NCI-H1436 treated with DMSO at 0.1 percent for 48 hours (cell line): ENCODE measurements at regions not wholly inside any gene's neighbourhood (a gene's known extent, or its start where the extent isn't known, plus 50 kb on each side); places are given as distances from the start of the nearest gene placed in this dataset.
"Not testable (repeated sequence)": the region's sequence is repeated elsewhere in the genome, so short reads cannot be mapped to it uniquely, and the experiment has no call there.

ENCODE experiments used
- DNase-seq: peaks from one replicate; lab custom pipeline; 2025; lab: John Stamatoyannopoulos, UW

DNA sequence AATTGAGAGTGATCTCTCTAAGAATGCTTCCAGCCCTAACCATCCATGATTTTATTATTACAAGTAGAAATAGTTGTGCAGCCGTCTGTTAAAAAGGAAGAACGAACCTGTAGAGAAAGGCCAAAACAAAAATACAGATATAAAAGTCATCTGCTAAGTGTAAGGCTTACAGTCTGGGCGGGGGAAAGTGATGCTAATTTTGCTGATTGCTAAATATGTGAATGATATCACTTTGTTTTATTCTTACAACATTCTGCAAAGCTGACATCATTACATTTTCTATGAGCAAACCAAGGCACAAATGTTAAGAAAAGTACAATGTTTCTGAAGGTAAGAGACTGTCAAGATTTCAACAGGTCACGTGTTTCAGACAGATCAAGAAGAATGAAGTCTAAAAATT lies 101.5 kb upstream of the RAP1B start:
- no peak for DNase-seq

- no peak for DNase-seq
These were observed 100.3 kb upstream of the RAP1B start for GRCh38 chr12:68510397-68510796.

- no peak for DNase-seq
These were observed 95.8 kb upstream of the RAP1B start for GRCh38 chr12:68514807-68515411.

DNA sequence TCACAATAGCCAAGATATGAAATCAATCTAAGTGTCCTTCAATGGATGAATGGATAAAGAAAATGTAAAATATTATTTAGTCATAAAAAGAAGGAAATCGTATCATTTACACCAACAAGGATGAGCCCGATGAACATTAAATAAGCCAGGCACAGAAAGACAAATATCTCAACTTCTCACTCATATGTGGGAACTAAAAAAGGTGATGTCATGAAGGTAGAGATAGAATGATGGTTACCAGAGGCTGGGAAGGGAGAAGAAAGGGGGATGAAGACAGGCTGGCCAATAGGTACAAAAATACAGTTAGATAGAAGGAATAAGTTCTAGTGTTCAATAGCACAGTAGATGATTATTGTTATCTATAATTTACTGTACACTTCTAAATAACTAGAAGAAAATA lies 94.9 kb upstream of the RAP1B start:
- DNase-seq, result no peak

GRCh38 chr12:68521321-68521839 lies 89.3 kb upstream of the RAP1B start:
- DNase-seq, result no peak

GRCh38 chr12:68521848-68522502 lies 88.7 kb upstream of the RAP1B start:
- no peak for DNase-seq

- no peak for DNase-seq
These were observed 81.2 kb upstream of the RAP1B start for GRCh38 chr12:68529466-68529865.

GRCh38 chr12:68529869-68530268 lies 80.8 kb upstream of the RAP1B start:
- no peak for DNase-seq

GRCh38 chr12:68530299-68530698 lies 80.4 kb upstream of the RAP1B start:
- no peak for DNase-seq

GRCh38 chr12:68530965-68531364 lies 79.7 kb upstream of the RAP1B start:
- no peak for DNase-seq

GRCh38 chr12:68532204-68532886 lies 78.4 kb upstream of the RAP1B start:
- DNase-seq, result no peak

- DNase-seq, result no peak
These were observed 77.8 kb upstream of the RAP1B start for GRCh38 chr12:68532887-68533248.

GRCh38 chr12:68534108-68534507 lies 76.6 kb upstream of the RAP1B start:
- no peak for DNase-seq

GRCh38 chr12:68536885-68537485 lies 73.7 kb upstream of the RAP1B start:
- DNase-seq, result no peak

DNA sequence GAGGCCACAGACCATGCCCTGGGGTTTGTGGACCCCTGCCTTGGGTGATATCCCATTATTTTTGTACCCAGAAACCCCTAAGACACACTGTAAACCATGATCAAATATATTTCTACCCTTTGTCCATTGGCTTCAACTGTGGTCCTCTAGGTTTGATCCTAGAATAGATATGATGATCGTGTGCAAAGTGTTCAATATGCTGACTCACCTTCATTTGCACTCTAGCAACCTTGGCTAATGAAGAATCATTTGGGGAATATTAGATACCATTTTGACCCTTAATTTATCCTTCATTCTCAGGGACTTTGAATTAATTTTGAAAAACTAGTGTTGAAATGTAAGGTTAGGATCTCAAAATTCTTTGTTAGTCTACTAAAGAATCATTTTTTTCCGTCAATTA lies 73.1 kb upstream of the RAP1B start:
- no peak for DNase-seq

DNA sequence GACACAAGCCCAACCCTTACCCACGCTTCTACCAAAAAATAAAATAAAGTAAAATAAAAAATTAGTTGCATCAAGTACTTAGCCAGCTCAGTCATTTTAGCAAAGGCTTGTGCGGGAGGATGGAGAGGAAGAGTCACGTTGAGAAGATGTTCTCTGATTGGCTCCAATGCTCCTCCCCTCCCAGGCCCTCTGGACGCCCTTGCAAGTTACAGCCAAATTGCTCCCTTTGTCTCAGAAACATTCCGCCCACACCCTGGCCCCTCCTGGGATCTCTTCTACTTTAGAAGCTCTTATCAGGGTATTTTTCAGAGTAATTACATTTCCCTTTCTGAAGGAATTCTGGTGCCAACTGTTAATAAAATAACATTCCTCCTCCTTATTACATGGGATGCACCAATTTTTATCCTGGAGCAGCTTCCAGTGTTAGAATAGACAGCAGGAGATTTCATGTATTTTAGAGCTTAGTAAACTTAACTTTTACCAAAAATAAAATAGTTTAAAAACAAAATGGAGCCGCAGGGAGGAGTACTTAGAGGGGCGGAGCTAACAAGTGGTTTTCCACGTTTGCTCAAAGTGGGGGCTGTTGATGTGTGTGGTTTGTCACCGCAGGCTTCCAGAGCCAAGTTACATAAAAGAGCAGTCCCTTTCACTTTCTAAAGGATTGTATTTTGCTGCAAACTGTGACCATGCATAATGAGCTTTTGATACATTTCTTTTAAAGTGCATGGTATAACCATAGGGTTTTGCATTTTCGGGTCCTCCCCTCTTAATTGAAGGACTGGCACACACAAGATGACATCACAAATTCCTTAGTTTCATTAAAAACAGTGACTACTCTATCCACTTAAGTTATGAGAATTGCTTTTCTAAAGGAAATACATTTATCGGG lies 71.7 kb upstream of the RAP1B start:
- DNase-seq, result no peak

GRCh38 chr12:68539615-68539952 lies 71.1 kb upstream of the RAP1B start:
- DNase-seq, result no peak

DNA sequence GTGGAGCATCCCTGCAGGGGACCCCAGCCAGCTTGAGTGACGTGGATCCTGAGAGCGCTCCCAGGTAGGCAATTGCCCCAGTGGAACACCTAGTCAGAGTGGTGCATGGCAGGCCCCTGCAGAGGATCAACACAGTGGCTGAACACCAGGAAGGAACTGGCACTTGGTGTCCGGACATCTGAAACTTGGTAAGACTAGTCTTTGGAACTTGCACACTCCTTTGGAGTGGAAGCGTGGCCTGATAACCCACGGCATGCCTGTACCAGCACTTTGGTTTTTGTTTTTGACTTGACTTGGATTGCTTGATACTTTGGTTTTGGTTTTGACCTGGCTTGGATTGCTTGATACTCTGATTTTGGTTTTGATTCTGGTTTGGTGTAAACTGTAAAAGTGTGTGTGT lies 69.9 kb upstream of the RAP1B start:
- not testable (repeated sequence) for DNase-seq

DNA sequence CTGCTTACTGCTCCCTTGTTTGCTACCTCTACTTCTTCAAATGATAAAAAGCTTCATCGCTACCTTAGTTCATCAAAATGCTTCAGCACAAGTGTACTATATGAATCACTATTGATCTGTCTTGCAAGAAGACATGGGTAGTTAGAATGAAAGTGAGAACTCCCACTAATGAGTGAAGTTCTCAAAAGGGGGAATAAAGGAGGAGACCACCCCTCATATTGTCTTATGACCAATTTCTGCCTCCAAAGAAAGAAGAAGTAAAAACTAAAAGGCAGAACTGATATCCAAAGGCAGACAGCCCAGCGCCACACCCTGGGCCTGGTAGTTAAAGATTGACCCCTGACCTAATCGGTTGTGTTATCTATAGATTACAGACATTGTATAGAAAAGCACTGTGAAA lies 63.4 kb upstream of the RAP1B start:
- DNase-seq, result not testable (repeated sequence)

- DNase-seq, result not testable (repeated sequence)
These were observed 58.0 kb upstream of the RAP1B start for GRCh38 chr12:68552605-68553195.

DNA sequence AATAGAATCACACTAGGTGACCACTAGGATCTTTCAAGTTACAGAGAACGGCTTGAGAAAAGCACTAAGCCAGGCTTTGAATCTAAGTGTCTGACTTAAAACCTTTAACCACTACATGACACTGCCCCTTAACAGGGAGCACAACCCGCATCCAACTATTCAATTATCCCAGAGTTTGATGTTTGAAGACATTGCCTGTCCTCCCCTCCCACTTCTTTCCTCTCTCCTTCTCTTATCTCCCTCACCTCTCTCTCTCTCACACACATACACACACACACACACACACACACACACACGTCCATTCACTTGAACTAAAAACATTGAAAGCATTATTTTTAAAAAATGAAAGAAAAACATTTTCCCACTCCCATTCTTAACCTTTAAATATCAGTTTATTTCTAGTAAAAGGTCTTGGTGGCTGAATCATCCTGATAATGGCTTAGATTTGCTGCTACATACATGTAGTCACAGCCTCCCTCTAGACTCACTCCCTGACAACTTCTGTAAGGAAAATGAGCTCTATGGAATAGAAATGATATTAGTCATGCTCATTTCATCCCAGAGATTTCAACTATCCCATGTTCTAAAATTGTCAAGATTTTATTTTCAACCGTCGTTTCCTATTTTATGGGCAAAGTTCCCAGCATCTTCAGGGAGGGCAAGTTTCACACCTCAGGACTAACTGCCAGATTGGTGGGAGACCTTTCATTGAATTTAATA lies 53.5 kb upstream of the RAP1B start:
- no peak for DNase-seq
